Activated CD8-positive, alpha-beta T cell treated with anti-CD3 and anti-CD28 coated beads for 36 hours (primary cell): ENCODE measurements at regions not wholly inside any gene's neighbourhood (a gene's known extent, or its start where the extent isn't known, plus 50 kb on each side); places are given as distances from the start of the nearest gene placed in this dataset.

Experiments used
- ATAC-seq: fragments of 200-7000 bp; cut with Tn5 transposase; one replicate; pipeline ENCODE4 v1.10.0; 2021; ENCODE audit warnings: mild to moderate bottlenecking, moderate library complexity
- CTCF ChIA-PET: fragments of 350-600 bp; sonication (Branson Sonifier 250); formaldehyde crosslinking; loops from one replicate; lab custom pipeline; 2021; ENCODE audit warnings: antibody characterized with exemption; lab: Charles Lee
- POLR2A ChIA-PET: fragments of 350-600 bp; sonication (Branson Sonifier 250); formaldehyde crosslinking; loops from one replicate; lab custom pipeline; 2021; ENCODE audit warnings: antibody characterized with exemption; lab: Charles Lee
- DNase-seq: peaks from one replicate; pipeline ENCODE4 v3.0.0-alpha.2; 2020
- H3K27ac Mint-ChIP-seq: one replicate; pipeline ENCODE4 v1.8.0; 2021; ENCODE audit warnings: mild to moderate bottlenecking, mixed read lengths
- H3K27me3 Mint-ChIP-seq: one replicate; pipeline ENCODE4 v1.8.0; 2021; ENCODE audit warnings: mixed read lengths
- H3K36me3 Mint-ChIP-seq: one replicate; pipeline ENCODE4 v1.8.0; 2021; ENCODE audit warnings: low read depth, mixed read lengths
- H3K4me1 Mint-ChIP-seq: one replicate; pipeline ENCODE4 v1.8.0; 2021; ENCODE audit warnings: low read depth, mixed read lengths
- H3K4me3 Mint-ChIP-seq: one replicate; pipeline ENCODE4 v1.8.0; 2021; ENCODE audit warnings: mild to moderate bottlenecking, moderate library complexity, mixed read lengths
- H3K9me3 Mint-ChIP-seq: one replicate; pipeline ENCODE4 v1.8.0; 2021; ENCODE audit warnings: mixed read lengths
- intact Hi-C: fragments of 100-400 bp; cut with micrococcal nuclease; formaldehyde crosslinking; loops from one replicate; pipeline ENCODE4 v1.10.0; 2022
- TF ChIP-seq, protein P1 (sequence below): fragments of 200-600 bp; IDR thresholded peaks from one replicate; pipeline ENCODE4 v1.8.0; 2022; ENCODE audit warnings: antibody characterized with exemption, mild to moderate bottlenecking

DNA sequence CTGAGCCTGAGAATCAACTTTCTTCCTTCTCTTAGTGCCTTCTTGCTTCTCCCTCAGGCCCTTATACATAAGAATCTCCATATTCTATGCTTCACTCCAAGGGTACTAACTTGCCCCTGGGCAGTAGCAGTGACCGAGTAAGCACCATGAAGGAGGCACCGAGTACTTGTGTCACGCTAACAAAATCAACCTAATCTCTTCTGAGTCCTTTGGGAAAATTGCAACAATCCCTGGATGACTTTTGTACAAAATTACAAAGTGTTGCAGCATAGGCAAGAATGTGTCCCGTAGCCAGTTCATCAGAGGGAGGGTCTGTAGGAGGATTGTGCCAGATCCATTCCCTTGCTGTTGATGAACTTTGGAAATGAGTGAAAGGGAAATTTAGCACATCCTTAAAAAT is 80.4 kb upstream of the EEPD1 start:
- Mint-ChIP-seq H3K4me1 (no peaks in the 10 kb centered on the region), H3K27me3 (peaks cover 4% of the 10 kb centered on the region), H3K36me3 (no peaks in the 10 kb centered on the region), H3K4me3 (no peak overlapping the region), H3K27ac (no peak overlapping the region), H3K9me3 (no peaks in the 10 kb centered on the region)
- no peak for DNase-seq
- no peak for ATAC-seq
- intact Hi-C loops = no loop called here
- ChIA-PET POLR2A (no interaction called here), CTCF (no interaction called here)
- TF ChIP-seq, protein P1, sequence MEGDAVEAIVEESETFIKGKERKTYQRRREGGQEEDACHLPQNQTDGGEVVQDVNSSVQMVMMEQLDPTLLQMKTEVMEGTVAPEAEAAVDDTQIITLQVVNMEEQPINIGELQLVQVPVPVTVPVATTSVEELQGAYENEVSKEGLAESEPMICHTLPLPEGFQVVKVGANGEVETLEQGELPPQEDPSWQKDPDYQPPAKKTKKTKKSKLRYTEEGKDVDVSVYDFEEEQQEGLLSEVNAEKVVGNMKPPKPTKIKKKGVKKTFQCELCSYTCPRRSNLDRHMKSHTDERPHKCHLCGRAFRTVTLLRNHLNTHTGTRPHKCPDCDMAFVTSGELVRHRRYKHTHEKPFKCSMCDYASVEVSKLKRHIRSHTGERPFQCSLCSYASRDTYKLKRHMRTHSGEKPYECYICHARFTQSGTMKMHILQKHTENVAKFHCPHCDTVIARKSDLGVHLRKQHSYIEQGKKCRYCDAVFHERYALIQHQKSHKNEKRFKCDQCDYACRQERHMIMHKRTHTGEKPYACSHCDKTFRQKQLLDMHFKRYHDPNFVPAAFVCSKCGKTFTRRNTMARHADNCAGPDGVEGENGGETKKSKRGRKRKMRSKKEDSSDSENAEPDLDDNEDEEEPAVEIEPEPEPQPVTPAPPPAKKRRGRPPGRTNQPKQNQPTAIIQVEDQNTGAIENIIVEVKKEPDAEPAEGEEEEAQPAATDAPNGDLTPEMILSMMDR = no peak

DNA sequence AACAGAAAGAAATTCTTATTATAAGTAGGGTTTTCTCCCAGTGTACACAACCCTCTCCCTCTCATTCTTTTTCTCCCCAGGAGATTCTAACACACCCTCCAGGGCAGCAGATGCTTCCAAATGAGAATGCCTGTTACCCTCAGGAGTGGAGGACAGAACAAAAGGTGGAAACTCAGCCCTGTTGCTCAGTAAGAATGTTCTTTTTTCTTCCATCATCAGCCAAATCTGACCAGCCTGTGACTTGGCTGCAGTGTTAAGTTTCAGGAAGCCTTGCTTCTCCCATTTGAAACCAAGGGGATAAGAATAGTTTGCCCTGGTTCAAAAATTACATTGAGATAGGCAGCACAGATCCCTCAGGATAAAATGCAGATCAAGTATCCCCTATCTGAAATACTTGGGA is 77.5 kb upstream of the EEPD1 start:
- intact Hi-C loops = no loop called here
- no peak for ATAC-seq
- TF ChIP-seq, protein P1 = no peak
- Mint-ChIP-seq H3K27ac (no peak overlapping the region), H3K36me3 (no peaks in the 10 kb centered on the region), H3K27me3 (peaks cover 2% of the 10 kb centered on the region), H3K9me3 (no peaks in the 10 kb centered on the region), H3K4me1 (no peaks in the 10 kb centered on the region), H3K4me3 (no peak overlapping the region)
- DNase-seq = no peak
- CTCF ChIA-PET = interaction anchor here (0.8 kb wide), 1 partner anchor 28 kb away, joined by 3 read pairs; no protein-coding TSS in a partner anchor
- POLR2A ChIA-PET = no interaction called here

GRCh38 chr7:36076074-36076473 is 77.0 kb upstream of the EEPD1 start:
- no peak overlapping the region for H3K4me3 Mint-ChIP-seq
- ChIA-PET POLR2A (no interaction called here), CTCF (no interaction called here)
- H3K9me3 Mint-ChIP-seq = no peaks in the 10 kb centered on the region
- ATAC-seq (no peak), DNase-seq (no peak)
- no peak overlapping the region for H3K27ac Mint-ChIP-seq
- no peaks in the 10 kb centered on the region for H3K36me3 Mint-ChIP-seq
- intact Hi-C loops = no loop called here
- no peaks in the 10 kb centered on the region for H3K4me1 Mint-ChIP-seq
- H3K27me3 Mint-ChIP-seq = peaks cover 2% of the 10 kb centered on the region
- TF ChIP-seq, protein P1 = no peak

- Mint-ChIP-seq H3K4me1 (no peaks in the 10 kb centered on the region), H3K27me3 (no peaks in the 10 kb centered on the region), H3K9me3 (no peaks in the 10 kb centered on the region), H3K4me3 (no peak overlapping the region), H3K27ac (no peak overlapping the region), H3K36me3 (no peaks in the 10 kb centered on the region)
- DNase-seq (no peak), ATAC-seq (no peak)
- TF ChIP-seq, protein P1 = no peak
- intact Hi-C loops = no loop called here
- POLR2A ChIA-PET = no interaction called here
- CTCF ChIA-PET = interaction anchor here (1.4 kb wide), 1 partner anchor 14 kb away, joined by 3 read pairs; no protein-coding TSS in a partner anchor
Observed at GRCh38 chr7:36078816-36079360, 74.2 kb upstream of the EEPD1 start.

- TF ChIP-seq, protein P1 = no peak
- Mint-ChIP-seq H3K9me3 (no peaks in the 10 kb centered on the region), H3K27ac (no peak overlapping the region), H3K4me3 (no peak overlapping the region), H3K36me3 (no peaks in the 10 kb centered on the region), H3K27me3 (no peaks in the 10 kb centered on the region), H3K4me1 (no peaks in the 10 kb centered on the region)
- ATAC-seq = no peak
- POLR2A ChIA-PET = no interaction called here
- CTCF ChIA-PET = no interaction called here
- intact Hi-C loops = no loop called here
- DNase-seq = no peak
Observed at GRCh38 chr7:36079446-36080025, 73.5 kb upstream of the EEPD1 start.
